Activated naive CD4-positive, alpha-beta T cell treated with anti-CD3 and anti-CD28 coated beads, Interleukin-2, amount 50 U/mL, for 72 hours (primary cell): ENCODE measurements at regions not wholly inside any gene's neighbourhood (a gene's known extent, or its start where the extent isn't known, plus 50 kb on each side); places are given as distances from the start of the nearest gene placed in this dataset.
"Not testable (repeated sequence)": the region's sequence is repeated elsewhere in the genome, so short reads cannot be mapped to it uniquely, and the experiment has no call there.

Source experiments
- ATAC-seq, 2 donors: fragments of 150-1000 bp; cut with Tn5 transposase; 2 replicates each; pipeline ENCODE4 v1.10.0; 2021; ENCODE audit warnings: mild to moderate bottlenecking in 2 of 2, moderate library complexity in 2 of 2
- DNase-seq, 2 donors: peaks; one replicate each; pipeline ENCODE4 v3.0.0; 2021 to 2022; ENCODE audit warnings: low spot score in 2 of 2
- H3K27ac Mint-ChIP-seq, 2 donors: one replicate each; pipeline ENCODE4 v1.8.0; 2022; ENCODE audit warnings: mild to moderate bottlenecking in 2 of 2, mixed read lengths in 2 of 2
- H3K36me3 Mint-ChIP-seq, 2 donors: one replicate each; pipeline ENCODE4 v1.8.0; 2022; ENCODE audit warnings: mixed read lengths in 2 of 2
- H3K9me3 Mint-ChIP-seq, 2 donors: one replicate each; pipeline ENCODE4 v1.8.0; 2022; ENCODE audit warnings: mixed read lengths in 2 of 2

DNA sequence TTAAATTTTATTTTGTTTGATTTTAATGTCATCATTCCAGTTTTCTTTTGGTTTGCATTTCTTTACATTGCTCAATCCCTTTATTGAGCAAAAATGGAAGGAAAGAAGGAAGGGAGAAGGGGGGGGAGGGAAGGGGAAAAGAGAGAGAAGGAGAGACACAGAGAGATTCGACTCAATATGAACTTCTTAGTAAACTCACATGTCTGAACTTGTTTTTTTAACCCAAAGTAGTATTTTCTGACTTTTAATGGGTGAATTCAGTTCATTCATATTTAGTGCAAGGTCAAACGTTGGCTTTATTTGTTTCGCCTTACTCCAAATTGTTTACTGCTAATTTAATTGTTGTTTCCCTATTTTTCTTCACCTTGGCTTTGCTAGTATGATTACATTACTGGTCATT is 278.6 kb downstream of the COL12A1 start:
- Mint-ChIP-seq H3K36me3 (no peaks in the 10 kb centered on the region), H3K27ac (no peak overlapping the region), H3K9me3 (no peaks in the 10 kb centered on the region)
- no peak for ATAC-seq
- DNase-seq = no peak

DNA sequence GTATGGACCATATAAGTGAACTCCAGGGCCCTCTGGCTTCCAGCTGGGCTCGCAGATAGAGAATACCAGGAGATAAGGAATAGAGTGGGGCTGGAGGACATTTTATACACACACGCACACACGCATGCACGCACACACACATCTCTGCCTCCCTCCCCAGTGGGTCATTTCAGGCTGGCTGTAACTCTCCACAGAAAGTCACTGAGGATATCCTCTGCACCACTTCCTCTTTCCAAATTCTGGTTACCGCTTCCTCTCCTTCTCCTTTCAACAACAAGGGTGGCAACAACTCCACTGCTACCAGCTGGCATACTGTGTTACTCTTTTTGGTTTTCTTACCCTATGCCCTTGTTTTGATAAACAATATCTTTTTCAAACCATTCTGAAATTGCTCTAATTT is 280.2 kb downstream of the COL12A1 start:
- H3K36me3 Mint-ChIP-seq = no peaks in the 10 kb centered on the region
- no peak for ATAC-seq
- H3K9me3 Mint-ChIP-seq = no peaks in the 10 kb centered on the region
- no peak overlapping the region for H3K27ac Mint-ChIP-seq
- DNase-seq = no peak

DNA sequence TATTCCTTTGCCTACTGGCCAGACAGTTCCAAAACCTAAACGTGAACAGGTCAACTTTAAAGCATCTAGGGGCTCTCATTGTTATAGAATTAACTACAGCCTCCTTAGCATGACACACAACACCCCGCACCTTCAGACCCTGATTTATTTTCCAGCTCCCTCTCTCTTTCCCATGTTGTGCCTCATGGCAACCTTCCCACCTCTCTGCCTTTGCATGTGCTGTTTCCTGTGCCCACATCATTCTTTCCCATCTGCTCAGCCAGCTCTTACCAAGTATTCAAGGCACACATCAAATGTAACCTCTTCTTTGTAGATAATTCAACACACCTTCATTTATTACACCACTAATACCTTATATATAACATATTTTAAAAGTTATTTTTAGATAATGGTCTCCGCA is 291.0 kb downstream of the COL12A1 start:
- H3K27ac Mint-ChIP-seq = no peak overlapping the region
- DNase-seq (no peak), ATAC-seq (no peak)
- H3K9me3 Mint-ChIP-seq = peaks cover 0 to 3% of the 10 kb centered on the region in 2 donors
- H3K36me3 Mint-ChIP-seq = no peaks in the 10 kb centered on the region

DNA sequence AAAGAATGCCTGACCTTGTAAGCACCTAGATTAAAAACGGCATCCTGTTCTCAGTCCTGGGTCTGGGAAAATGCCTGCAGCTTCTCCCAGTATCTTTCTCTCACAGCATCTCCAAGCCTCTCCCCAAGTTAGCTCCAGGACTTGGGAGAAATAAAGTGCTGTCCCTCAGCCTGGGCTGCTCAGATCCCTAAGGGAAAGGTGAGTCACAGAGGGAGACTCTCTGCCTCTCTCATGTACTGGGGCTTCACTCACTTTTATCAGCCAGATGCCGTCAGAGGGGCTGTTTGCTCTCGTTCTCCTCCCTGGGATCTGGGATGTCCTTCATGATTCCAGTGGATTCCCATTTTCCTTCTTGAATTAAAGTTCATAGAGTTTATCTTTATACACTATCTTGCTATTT is 293.6 kb downstream of the COL12A1 start:
- H3K36me3 Mint-ChIP-seq = no peaks in the 10 kb centered on the region
- no peak for DNase-seq
- no peak for ATAC-seq
- H3K9me3 Mint-ChIP-seq = peaks cover 0 to 3% of the 10 kb centered on the region in 2 donors
- no peak overlapping the region for H3K27ac Mint-ChIP-seq

DNA sequence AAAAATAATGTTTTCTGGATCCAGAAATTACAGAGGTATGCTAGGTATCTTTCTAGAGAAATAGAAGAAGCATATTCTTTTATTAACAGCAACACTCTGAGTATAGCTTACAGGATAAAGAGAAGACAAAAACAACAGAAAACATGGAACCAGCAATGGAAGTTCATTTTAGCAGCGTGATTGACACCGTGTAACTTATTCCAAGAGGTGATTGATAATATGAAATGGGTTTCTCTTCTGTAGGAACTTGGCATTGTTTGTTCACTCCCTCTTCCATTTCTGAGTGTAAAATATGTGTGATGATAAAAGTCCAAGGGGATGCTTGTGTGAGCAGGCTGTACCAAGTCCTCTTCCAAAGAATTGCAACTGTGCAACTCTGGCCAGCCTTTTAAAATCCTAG is 303.0 kb downstream of the COL12A1 start:
- no peak for DNase-seq
- H3K9me3 Mint-ChIP-seq = peaks cover 26 to 30% of the 10 kb centered on the region in 2 donors
- no peak for ATAC-seq
- peaks cover 0 to 23% of the 10 kb centered on the region in 2 donors for H3K36me3 Mint-ChIP-seq
- no peak overlapping the region for H3K27ac Mint-ChIP-seq

DNA sequence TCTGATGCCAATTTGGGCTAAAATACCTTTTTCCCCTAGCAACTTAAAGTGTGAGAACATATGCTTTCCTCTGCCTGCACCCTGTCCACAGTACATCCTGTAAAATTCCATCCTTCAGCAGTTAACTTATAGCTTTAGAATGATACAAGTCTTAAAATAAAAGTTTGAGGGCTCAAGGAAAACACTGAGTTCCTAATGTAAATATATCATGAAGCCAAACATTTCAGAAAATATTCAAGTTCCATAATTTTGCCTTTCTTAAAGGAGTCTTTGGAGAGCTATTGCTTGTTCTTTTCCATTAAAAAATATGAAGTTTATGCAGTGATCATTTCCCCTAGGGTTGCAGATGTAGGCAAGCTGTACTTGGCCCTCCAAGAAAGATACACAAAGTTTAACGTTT is 303.8 kb downstream of the COL12A1 start:
- no peak for ATAC-seq
- Mint-ChIP-seq H3K27ac (no peak overlapping the region), H3K36me3 (peaks cover 0 to 23% of the 10 kb centered on the region in 2 donors), H3K9me3 (peaks cover 26 to 33% of the 10 kb centered on the region in 2 donors)
- DNase-seq = no peak

GRCh38 chr6:74901576-74901975 is 304.3 kb downstream of the COL12A1 start:
- H3K36me3 Mint-ChIP-seq = peaks cover 0 to 22% of the 10 kb centered on the region in 2 donors
- H3K27ac Mint-ChIP-seq = no peak overlapping the region
- peaks cover 23 to 31% of the 10 kb centered on the region in 2 donors for H3K9me3 Mint-ChIP-seq
- ATAC-seq (no peak), DNase-seq (no peak)

- H3K9me3 Mint-ChIP-seq = peaks cover 13 to 22% of the 10 kb centered on the region in 2 donors
- H3K36me3 Mint-ChIP-seq = peaks cover 0 to 11% of the 10 kb centered on the region in 2 donors
- DNase-seq = no peak
- no peak overlapping the region for H3K27ac Mint-ChIP-seq
- no peak for ATAC-seq
These were observed 306.4 kb downstream of the COL12A1 start for GRCh38 chr6:74899416-74899815.

DNA sequence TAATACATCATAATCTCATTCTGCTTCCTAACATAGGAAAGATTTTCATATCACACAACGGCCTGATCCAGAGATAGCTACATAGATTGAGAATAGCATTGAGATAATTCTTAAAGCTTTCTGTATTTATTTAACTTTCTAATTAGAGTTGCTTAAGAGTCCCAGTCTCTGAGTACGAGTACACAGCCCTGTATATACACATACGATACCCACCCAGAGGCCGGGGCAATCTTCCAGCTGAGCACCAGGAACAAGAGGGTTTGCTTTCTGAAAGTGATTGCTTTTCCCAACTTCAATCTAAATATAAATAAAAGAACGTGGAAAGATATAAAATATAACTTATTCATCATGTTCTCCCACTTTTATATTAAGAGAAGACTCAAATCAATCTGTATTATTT is 313.8 kb downstream of the COL12A1 start:
- ATAC-seq (no peak), DNase-seq (no peak)
- peaks cover 5 to 12% of the 10 kb centered on the region in 2 donors for H3K9me3 Mint-ChIP-seq
- H3K36me3 Mint-ChIP-seq = no peaks in the 10 kb centered on the region
- H3K27ac Mint-ChIP-seq = no peak overlapping the region

DNA sequence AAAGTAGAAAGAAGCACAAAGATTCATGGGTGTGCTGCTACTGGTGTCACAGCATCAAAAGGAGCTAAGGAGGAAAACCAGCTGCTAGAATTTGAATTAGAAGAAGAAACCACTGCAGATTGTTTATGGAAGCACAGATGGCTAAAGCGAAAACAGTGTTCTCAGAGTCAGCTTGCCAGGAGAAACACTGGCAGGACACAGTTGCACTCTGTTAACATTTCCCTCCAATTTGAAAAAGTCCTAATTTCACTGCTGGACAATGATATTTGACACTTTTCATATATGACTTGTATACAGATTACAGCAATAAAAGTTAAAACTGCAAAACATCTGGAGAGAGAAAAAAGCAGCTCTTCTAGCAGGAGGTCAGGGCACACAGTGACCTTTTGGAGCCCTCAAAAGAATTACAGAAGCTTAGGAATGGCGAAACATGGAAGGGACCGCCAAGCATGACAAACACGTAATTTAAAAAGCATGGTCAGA is 314.5 kb downstream of the COL12A1 start:
- Mint-ChIP-seq H3K36me3 (no peaks in the 10 kb centered on the region), H3K9me3 (peaks cover 6 to 10% of the 10 kb centered on the region in 2 donors), H3K27ac (no peak overlapping the region)
- no peak for DNase-seq
- ATAC-seq = no peak

- ATAC-seq = no peak
- Mint-ChIP-seq H3K36me3 (no peaks in the 10 kb centered on the region), H3K27ac (no peak overlapping the region), H3K9me3 (peaks cover 10 to 16% of the 10 kb centered on the region in 2 donors)
- DNase-seq = no peak
These were observed 316.2 kb downstream of the COL12A1 start for GRCh38 chr6:74889635-74890034.

DNA sequence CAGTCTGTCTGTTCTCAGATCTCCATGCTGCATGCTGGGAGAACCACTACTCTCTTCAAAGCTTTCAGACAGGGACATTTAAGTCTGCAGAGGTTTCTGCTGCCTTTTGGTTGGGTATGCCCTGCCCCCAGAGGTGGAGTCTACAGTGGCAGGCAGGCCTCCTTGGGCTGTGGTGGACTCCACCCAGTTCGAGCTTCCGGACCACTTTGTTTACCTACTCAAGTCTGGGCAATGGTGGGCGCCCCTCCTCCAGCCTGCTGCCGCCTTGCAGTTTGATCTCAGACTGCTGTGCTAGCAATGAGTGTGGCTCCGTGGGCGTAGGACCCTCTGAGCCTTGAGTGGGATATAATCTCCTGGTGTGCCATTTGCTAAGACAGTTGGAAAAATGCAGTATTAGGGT is 317.1 kb downstream of the COL12A1 start:
- DNase-seq, H3K36me3 Mint-ChIP-seq, H3K27ac Mint-ChIP-seq, ATAC-seq: not testable (repeated sequence)
- peaks cover 10 to 16% of the 10 kb centered on the region in 2 donors for H3K9me3 Mint-ChIP-seq

GRCh38 chr6:74879976-74880375 is 325.9 kb downstream of the COL12A1 start:
- ATAC-seq = no peak
- Mint-ChIP-seq H3K36me3 (no peaks in the 10 kb centered on the region), H3K27ac (no peak overlapping the region), H3K9me3 (peaks cover 12 to 26% of the 10 kb centered on the region in 2 donors)
- DNase-seq = no peak

- H3K36me3 Mint-ChIP-seq = no peaks in the 10 kb centered on the region
- ATAC-seq = no peak
- no peak overlapping the region for H3K27ac Mint-ChIP-seq
- peaks cover 12 to 26% of the 10 kb centered on the region in 2 donors for H3K9me3 Mint-ChIP-seq
- no peak for DNase-seq
These were observed 326.6 kb downstream of the COL12A1 start for GRCh38 chr6:74879234-74879633.

GRCh38 chr6:74875193-74875592 is 330.7 kb downstream of the COL12A1 start:
- Mint-ChIP-seq H3K27ac (no peak overlapping the region), H3K36me3 (no peaks in the 10 kb centered on the region), H3K9me3 (peaks cover 6 to 22% of the 10 kb centered on the region in 2 donors)
- no peak for ATAC-seq
- DNase-seq = no peak

GRCh38 chr6:74872754-74873476 is 332.9 kb downstream of the COL12A1 start:
- DNase-seq (no peak), ATAC-seq (no peak)
- H3K27ac Mint-ChIP-seq = no peak overlapping the region
- H3K9me3 Mint-ChIP-seq = peaks cover 6 to 18% of the 10 kb centered on the region in 2 donors
- no peaks in the 10 kb centered on the region for H3K36me3 Mint-ChIP-seq

DNA sequence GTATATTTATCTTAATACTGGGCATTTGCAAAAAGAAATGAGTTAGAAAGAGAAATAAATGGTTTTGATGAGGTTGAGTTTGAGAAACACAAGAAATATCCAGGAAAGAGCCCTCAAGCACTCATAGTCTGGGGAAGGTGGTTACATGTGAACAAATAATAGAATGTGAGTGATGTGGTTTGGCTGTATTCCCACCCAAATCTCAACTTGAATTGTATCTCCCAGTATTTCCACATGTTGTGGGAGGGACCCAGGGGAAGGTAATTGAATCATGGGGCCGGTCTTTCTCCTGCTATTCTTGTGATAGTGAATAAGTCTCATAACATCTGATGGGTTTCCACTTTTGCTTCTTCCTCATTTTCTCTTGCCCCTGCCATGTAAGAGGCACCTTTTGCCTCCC is 334.1 kb downstream of the COL12A1 start:
- Mint-ChIP-seq H3K27ac (no peak overlapping the region), H3K9me3 (peaks cover 6 to 22% of the 10 kb centered on the region in 2 donors), H3K36me3 (no peaks in the 10 kb centered on the region)
- no peak for ATAC-seq
- DNase-seq = no peak

GRCh38 chr6:74870403-74870802 is 335.4 kb downstream of the COL12A1 start:
- Mint-ChIP-seq H3K27ac (no peak overlapping the region), H3K36me3 (no peaks in the 10 kb centered on the region), H3K9me3 (peaks cover 6 to 16% of the 10 kb centered on the region in 2 donors)
- DNase-seq (no peak), ATAC-seq (no peak)
